SIG-M5 treated with dmso at 0.1 percent for 504 hours (cell line): ENCODE measurements at regions not wholly inside any gene's neighbourhood (a gene's known extent, or its start where the extent isn't known, plus 50 kb on each side); places are given as distances from the start of the nearest gene placed in this dataset.

Experiments
- DNase-seq: peaks from one replicate; lab custom pipeline; 2025; ENCODE audit not compliant: unreplicated experiment; lab: John Stamatoyannopoulos, UW

GRCh38 chr3:46114323-46114988, 87.2 kb upstream of the XCR1 start:
- DNase-seq = peak; percentile 72

- DNase-seq = no peak
Observed at GRCh38 chr3:46113608-46114007, 86.3 kb upstream of the XCR1 start.

DNA sequence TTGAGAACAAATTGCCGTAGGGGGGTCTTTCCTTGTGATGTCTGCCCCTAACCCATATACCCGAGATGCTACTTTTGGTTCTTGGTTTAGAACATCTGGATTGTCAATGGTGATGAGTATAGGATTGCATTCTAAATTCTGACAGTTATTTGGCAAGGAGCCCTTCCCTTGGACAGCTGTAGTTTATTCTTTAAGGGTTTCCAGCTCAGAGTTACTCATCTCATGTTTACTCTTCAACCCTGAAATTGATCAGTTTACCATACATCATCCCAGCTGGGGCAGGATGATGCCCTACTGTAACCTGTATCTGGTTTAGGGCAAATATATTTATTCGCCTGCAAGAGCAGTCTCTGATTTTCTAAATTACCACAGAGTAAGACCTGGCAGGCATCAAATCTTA, 85.7 kb upstream of the XCR1 start:
- DNase-seq = no peak

DNA sequence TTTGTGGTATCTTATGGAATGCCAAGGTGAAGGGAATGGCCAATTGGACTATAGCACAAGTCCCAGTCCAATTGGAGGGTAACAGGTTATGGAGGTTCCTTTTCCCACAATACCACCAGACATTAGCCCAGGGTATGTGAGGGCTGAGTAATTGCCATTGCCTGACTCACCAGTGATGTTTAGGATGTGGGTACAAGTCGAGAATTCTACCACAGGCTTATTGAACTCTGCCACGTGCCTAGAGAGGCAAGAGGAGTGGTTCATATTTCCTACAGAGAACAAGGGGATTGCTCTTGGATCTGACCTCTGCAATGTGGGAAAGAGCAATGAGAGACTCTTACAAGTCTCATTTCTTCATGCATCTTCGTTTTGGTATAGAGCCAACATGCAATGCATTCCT, 85.0 kb upstream of the XCR1 start:
- no peak for DNase-seq

DNA sequence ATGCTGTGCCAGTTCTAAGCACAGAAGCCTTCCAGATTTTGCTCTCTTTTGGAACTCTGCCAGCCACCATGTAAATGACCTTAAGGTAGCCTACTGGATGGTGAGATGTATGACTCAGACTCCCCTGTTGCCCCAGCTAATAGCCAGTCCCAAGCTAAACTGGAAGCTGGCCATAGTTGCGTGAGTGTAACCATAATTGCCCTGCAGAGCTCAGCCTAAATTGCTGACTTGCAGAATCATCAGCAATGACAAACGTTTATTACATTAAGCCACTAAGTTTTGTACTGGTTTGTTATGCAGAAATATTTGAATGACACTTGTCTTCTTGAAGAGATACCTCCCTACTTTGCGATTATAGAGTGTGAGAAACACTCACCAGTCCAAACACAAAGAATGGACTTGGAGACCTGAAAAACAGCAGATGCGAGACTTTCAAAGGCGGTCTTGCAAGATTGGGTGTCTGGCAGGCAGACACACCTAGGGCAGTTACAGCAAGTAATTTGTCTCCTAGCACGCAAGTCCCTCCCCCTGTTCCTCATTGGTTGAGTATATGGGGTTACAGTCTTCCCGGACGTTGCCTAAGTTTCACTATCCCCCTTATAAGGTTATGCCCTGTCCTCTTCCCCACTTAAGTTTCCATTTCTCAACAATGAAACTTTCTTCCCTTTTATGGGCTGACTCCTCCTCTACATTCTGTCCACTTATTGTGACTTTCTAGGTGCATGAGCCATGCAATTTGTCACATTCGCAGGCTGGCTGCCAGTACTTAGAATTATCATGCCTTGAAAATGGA, 83.6 kb upstream of the XCR1 start:
- peak; percentile 100 for DNase-seq

DNA sequence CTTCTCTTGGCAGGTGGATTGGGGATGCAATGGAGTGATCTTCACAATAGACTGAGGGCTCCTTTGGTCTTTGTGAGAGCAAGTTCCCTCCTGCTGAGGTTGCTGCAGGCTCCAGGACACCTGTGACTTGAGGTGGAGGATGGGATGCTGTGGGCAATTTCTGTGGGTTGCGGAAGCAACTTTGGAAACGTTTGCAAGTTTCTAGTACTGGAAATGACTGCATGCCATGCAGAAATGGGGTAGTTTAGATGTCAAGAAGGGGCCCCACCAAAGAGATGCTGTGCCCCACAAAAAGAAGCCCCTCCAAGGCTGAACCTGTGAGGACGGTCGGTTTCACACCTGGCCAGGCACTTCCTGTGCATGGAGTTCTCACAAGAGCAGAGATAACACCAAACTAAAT, 80.4 kb upstream of the XCR1 start:
- DNase-seq = no peak

- DNase-seq = no peak
Observed at GRCh38 chr3:46105306-46105919, 78.1 kb upstream of the XCR1 start.

GRCh38 chr3:46104706-46105105, 77.4 kb upstream of the XCR1 start:
- no peak for DNase-seq

GRCh38 chr3:46102780-46103130, 75.5 kb upstream of the XCR1 start:
- no peak for DNase-seq

DNA sequence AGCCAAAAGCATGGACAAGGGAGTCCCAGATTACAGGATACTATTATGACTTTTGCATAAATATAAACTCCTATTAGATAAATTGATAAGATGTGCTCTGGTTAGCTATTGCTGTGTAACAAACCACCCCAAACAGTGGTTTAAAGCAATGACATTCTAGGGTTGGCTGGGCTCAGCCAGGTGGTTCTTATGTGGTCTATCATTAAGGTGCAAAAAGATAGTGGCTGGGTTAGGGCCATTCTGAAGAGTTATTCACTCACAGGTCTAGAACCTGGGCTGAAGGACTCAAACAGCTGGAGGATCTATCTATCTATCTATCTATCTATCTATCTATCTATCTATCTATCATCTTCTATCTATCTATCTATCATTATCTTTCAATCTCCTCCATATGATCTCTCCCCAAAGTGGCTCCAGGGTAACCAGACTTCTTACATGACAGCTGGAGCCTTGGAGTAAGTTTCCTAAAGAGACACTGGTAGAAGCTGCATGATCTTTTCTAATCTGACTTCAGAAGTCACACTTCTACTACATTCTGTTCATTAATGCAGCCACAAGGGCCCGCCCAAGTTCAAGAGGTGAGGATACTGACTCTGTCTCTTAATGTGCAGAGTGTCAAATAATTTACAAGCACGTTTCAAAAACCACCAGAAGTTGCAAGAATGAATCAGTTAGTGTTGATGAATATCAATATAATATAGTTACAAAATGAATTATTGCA, 74.9 kb upstream of the XCR1 start:
- no peak for DNase-seq

DNA sequence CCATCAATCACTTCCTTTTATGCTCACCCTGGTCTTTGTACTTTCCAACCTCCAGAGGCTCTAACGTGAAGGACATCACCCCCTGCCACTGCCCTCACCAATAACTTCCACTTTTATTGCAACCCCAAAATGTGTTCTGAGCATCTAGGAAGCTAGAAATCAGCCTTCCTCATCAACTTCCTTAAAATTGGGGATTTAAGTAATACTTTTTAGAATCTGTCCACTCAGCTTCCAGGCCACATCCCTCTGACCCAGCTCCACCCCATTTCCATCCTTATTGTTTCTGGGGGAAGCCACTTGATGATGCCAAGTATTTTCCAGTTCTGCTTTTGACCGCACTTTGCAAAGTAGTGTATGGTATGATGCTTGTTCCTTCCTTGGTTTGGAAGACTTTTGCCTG, 73.5 kb upstream of the XCR1 start:
- peak; percentile 94 for DNase-seq

DNA sequence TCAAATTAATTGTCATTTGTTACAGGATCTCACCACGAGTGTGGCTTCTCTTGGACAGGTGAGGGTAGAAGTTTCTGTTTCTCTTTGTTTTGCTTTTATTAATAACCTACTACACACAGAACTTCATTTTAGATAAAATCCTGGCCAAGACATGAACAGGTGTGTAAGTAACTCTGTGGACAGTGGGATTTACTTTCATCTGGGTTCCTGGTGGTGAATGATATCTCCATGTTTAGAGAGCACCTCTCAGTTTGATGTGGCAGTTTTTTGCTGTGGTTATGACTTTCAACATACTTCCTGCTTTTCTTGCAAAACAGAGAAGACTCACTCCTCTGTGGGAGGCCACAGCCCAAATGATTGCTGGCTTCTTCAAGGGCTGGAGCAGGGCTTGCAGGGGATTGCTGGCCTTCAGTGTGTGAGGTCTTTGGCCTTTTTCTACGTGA, 71.1 kb upstream of the XCR1 start:
- peak; percentile 96 for DNase-seq

DNA sequence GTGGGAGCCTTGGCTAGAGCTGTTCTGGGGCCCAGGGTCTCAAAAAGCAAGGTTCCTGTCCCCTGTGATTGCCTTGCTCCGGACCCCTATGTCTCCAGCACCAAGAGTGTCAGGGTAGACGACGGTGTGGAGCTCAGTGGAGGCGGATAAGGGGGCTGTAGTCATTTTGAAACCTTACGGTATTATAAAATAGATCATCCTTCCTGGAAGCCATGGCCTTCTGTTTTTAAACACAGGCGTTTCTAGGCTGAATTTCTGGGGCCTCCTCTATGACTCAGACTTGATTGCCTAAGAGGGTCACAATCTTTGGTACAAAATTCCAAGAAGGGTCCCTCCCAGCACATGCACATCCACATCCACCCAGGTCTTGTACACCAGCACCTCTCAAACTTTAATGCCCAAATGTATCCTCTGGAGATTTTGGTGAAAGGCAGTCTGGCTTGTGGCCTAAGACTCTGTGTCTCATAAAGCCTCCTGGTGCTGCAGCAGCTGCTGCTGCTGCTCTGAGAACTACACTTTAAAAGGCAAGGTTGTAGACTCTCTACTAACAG, 70.5 kb upstream of the XCR1 start:
- DNase-seq = peak; percentile 94

DNA sequence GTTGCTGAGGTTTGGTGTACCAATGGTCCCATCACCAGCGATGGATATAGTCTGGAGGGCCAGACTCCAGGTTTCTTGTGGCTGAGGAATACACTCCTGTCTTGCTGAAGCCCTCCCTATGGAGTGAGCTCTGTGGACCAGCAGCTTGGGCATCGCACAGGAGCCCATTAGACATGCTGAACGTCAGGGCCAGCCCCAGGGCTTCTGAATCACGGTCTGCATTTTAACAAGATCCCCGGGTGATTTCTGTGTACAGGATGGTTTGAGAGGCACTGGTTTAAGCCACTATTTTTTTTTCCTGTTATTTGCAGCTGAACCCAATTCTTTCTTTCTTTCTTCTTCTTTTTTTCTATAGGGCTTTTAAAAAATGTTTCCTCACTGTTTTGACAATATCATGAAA, 69.5 kb upstream of the XCR1 start:
- no peak for DNase-seq

GRCh38 chr3:46096336-46096735, 69.1 kb upstream of the XCR1 start:
- DNase-seq = no peak

DNA sequence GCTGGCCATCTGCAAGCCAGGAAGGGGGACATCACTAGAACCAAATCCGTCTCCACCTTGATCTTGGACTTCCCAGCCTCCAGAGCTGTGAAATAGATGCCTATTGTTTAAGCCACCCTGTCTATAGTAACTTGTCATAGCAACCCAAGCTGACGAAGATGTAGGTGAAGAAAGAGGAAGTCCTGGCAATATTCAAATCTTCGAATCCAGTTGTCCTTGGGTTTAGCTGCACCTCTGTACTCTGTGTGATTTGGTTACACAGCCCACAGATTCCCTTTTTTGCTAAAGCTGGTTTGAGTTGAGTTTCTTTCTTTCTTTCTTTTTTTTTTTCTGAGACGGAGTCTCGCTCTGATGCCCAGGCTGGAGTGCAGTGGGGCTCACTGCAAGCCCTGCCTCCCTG, 68.0 kb upstream of the XCR1 start:
- DNase-seq = peak; percentile 98

GRCh38 chr3:46094506-46094905, 67.2 kb upstream of the XCR1 start:
- no peak for DNase-seq

DNA sequence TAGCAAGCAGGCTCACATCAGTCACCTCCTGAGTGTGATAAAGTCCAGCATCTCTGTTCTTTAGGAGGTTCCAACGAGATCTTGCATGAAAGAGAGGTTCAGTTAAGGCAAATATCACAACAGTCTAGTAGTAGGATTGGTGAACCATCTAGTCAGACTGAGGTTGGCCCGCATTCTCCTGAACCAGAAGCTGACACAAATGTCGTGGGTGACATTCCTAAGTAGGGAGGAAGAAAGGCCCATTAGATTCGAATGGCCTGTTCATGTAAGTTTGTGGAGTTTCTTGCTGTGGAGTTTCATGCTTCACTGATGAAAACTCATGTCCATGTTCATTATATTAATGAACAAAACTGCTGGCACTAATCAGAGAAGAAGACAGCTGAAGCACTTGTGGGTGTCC, 66.7 kb upstream of the XCR1 start:
- no peak for DNase-seq

- no peak for DNase-seq
Observed at GRCh38 chr3:46093327-46093942, 66.2 kb upstream of the XCR1 start.

GRCh38 chr3:46092702-46093080, 65.4 kb upstream of the XCR1 start:
- no peak for DNase-seq
